GM12872 (cell line): ENCODE measurements at regions not wholly inside any gene's neighbourhood (a gene's known extent, or its start where the extent isn't known, plus 50 kb on each side); places are given as distances from the start of the nearest gene placed in this dataset.

Source experiments
- CTCF ChIP-seq: IDR thresholded peaks from 3 replicates; pipeline ENCODE4 v1.5.1; 2011; ENCODE audit warnings: low read depth, mild to moderate bottlenecking, low read length, moderate library complexity; ENCODE audit not compliant: insufficient read depth

GRCh38 chr2:220701115-220701514 is 871.0 kb downstream of the EPHA4 start:
- no peak for TF ChIP-seq CTCF

- no peak for TF ChIP-seq CTCF
Measured at GRCh38 chr2:220703279-220703678, 868.8 kb downstream of the EPHA4 start.

- TF ChIP-seq CTCF, result no peak
Measured at GRCh38 chr2:220704081-220704480, 868.0 kb downstream of the EPHA4 start.

- TF ChIP-seq CTCF, result no peak
Measured at GRCh38 chr2:220704810-220705209, 867.3 kb downstream of the EPHA4 start.

GRCh38 chr2:220705678-220706077 is 866.4 kb downstream of the EPHA4 start:
- no peak for TF ChIP-seq CTCF

GRCh38 chr2:220707261-220707660 is 864.8 kb downstream of the EPHA4 start:
- TF ChIP-seq CTCF, result no peak

- no peak for TF ChIP-seq CTCF
Measured at GRCh38 chr2:220708366-220708765, 863.7 kb downstream of the EPHA4 start.

GRCh38 chr2:220717283-220717682 is 854.8 kb downstream of the EPHA4 start:
- TF ChIP-seq CTCF, result no peak
